B cell (primary cell): ENCODE measurements at regions not wholly inside any gene's neighbourhood (a gene's known extent, or its start where the extent isn't known, plus 50 kb on each side); places are given as distances from the start of the nearest gene placed in this dataset.

Experiments used
- ATAC-seq: fragments of 200-7000 bp; cut with Tn5 transposase; one replicate; pipeline ENCODE4 v1.10.0; 2021; ENCODE audit warnings: low read depth, mild to moderate bottlenecking, moderate number of reproducible peaks, moderate library complexity
- CTCF ChIA-PET: fragments of 350-600 bp; sonication (Branson Sonifier 250); formaldehyde crosslinking; loops from one replicate; lab custom pipeline; 2021; ENCODE audit warnings: antibody characterized with exemption, inconsistent platforms; lab: Charles Lee
- POLR2A ChIA-PET: fragments of 350-600 bp; sonication (Branson Sonifier 250); formaldehyde crosslinking; loops from one replicate; lab custom pipeline; 2021; ENCODE audit warnings: antibody characterized with exemption; lab: Charles Lee
- DNase-seq: peaks from one replicate; pipeline ENCODE4 v3.0.0; 2013
- H2AFZ ChIP-seq: 2 replicates; pipeline ENCODE4 v1.6.1; 2012; ENCODE audit warnings: mild to moderate bottlenecking, low read depth, low read length; ENCODE audit not compliant: insufficient read depth, poor library complexity, severe bottlenecking
- H3K27ac ChIP-seq, 2 donors: 1 replicate in 1 of 2; 2 replicates in 1 of 2; pipeline ENCODE4 v1.5.1; 2012 to 2013; ENCODE audit warnings: low read length in 2 of 2, mild to moderate bottlenecking in 2 of 2, moderate library complexity in 1 of 2
- H3K27me3 ChIP-seq, 4 experiments: fragments of 200-600 bp in 1 of 4; sonication (generic) in 1 of 4; replicated peaks in 1 of 4; 1 replicate in 2 of 4; 2 replicates in 2 of 4; pipeline versions ENCODE4 v1.6.1 to v1.7.0; 2013 to 2016; ENCODE audit warnings: low read length in 3 of 4, mild to moderate bottlenecking in 2 of 4, mixed read lengths in 1 of 4, moderate library complexity in 1 of 4; ENCODE audit not compliant: insufficient read depth in 4 of 4, control insufficient read depth in 3 of 4; ENCODE audit errors: control extremely low read depth in 1 of 4
- H3K36me3 ChIP-seq, 2 experiments: replicated peaks in 1 of 2; 1 replicate in 1 of 2; 2 replicates in 1 of 2; pipeline versions ENCODE4 v1.6.1 to v1.7.1; 2013; ENCODE audit warnings: low read length in 1 of 2; ENCODE audit not compliant: insufficient read depth in 2 of 2, control insufficient read depth in 1 of 2; ENCODE audit errors: control extremely low read depth in 1 of 2, extremely low read depth in 1 of 2
- H3K4me1 ChIP-seq, 2 donors: fragments of 200-600 bp in 1 of 2; sonication (generic) in 1 of 2; 1 replicate in 1 of 2; 2 replicates in 1 of 2; pipeline versions ENCODE4 v1.5.1 to v1.6.1; 2013 to 2017; ENCODE audit warnings: low read length in 2 of 2; ENCODE audit not compliant: control insufficient read depth in 2 of 2, insufficient read depth in 2 of 2
- H3K4me2 ChIP-seq: replicated peaks from 2 replicates; pipeline ENCODE3; 2012; ENCODE audit warnings: mild to moderate bottlenecking, low read depth, low read length; ENCODE audit not compliant: poor library complexity, severe bottlenecking
- H3K4me3 ChIP-seq, 5 experiments: fragments of 200-600 bp in 1 of 5; sonication (generic) in 1 of 5; 1 replicate in 3 of 5; 2 replicates in 2 of 5; pipeline versions ENCODE4 v1.5.1 to v1.7.0; 2011 to 2016; ENCODE audit warnings: low read length in 4 of 5, mild to moderate bottlenecking in 4 of 5, low read depth in 2 of 5, control low read depth in 1 of 5, moderate library complexity in 1 of 5; ENCODE audit not compliant: insufficient read depth in 1 of 5; ENCODE audit errors: control extremely low read depth in 1 of 5, extremely low read depth in 1 of 5
- H3K79me2 ChIP-seq: fragments of 200-600 bp; sonication (generic); one replicate; pipeline ENCODE4 v1.6.0; 2016; ENCODE audit warnings: low read length; ENCODE audit not compliant: control insufficient read depth, insufficient read depth
- H3K9ac ChIP-seq: fragments of 200-600 bp; sonication (generic); 2 replicates; pipeline ENCODE4 v1.6.1; 2017; ENCODE audit warnings: mild to moderate bottlenecking, low read length, moderate library complexity
- H3K9me3 ChIP-seq, 3 donors: one replicate each; pipeline versions ENCODE4 v1.6.1 to v1.7.1; 2013; ENCODE audit warnings: low read length in 2 of 3; ENCODE audit not compliant: control insufficient read depth in 2 of 3, insufficient read depth in 1 of 3; ENCODE audit errors: control extremely low read depth in 1 of 3
- H4K20me1 ChIP-seq: 2 replicates; pipeline ENCODE4 v1.6.0; 2012; ENCODE audit warnings: mild to moderate bottlenecking, low read length; ENCODE audit not compliant: insufficient read depth, control insufficient read depth, poor library complexity, severe bottlenecking
- H3K27ac Mint-ChIP-seq: one replicate; pipeline ENCODE4 v1.8.0; 2021; ENCODE audit warnings: mixed read lengths
- H3K27me3 Mint-ChIP-seq: one replicate; pipeline ENCODE4 v1.8.0; 2021; ENCODE audit warnings: mixed read lengths
- H3K4me1 Mint-ChIP-seq: one replicate; pipeline ENCODE4 v1.8.0; 2021; ENCODE audit warnings: mixed read lengths
- H3K4me3 Mint-ChIP-seq: one replicate; pipeline ENCODE4 v1.8.0; 2021; ENCODE audit warnings: mixed read lengths
- H3K9me3 Mint-ChIP-seq: one replicate; pipeline ENCODE4 v1.8.0; 2022; ENCODE audit warnings: mixed read lengths; ENCODE audit not compliant: insufficient read depth
- CTCF ChIP-seq: fragments of 200-600 bp; IDR thresholded peaks from one replicate; pipeline ENCODE4 v1.8.0; 2022; ENCODE audit warnings: antibody characterized with exemption, mild to moderate bottlenecking
- EZH2 ChIP-seq: IDR thresholded peaks from 2 replicates; pipeline ENCODE4 v1.6.1; 2012; ENCODE audit warnings: borderline replicate concordance, low read depth, mild to moderate bottlenecking, moderate library complexity, low read length; ENCODE audit not compliant: insufficient read depth, poor library complexity, severe bottlenecking
- WGBS: methylation state at CpG from one replicate; pipeline ENCODE4 v1.1.5; 2013; ENCODE audit warnings: missing lambda C conversion rate; ENCODE audit not compliant: insufficient coverage; 5-methylcytosine and 5-hydroxymethylcytosine counted together
- intact Hi-C: fragments of 100-400 bp; cut with micrococcal nuclease; formaldehyde crosslinking; loops from one replicate; pipeline ENCODE4 v1.10.0; 2022

GRCh38 chr3:105101603-105102002 is 265.1 kb upstream of the ALCAM start:
- no CpG with 5 or more reads among the region's 2 CpGs for WGBS
- H3K4me1 Mint-ChIP-seq: no peaks in the 10 kb centered on the region
- no peak overlapping the region for H3K4me3 Mint-ChIP-seq
- DNase-seq: no peak
- no peak overlapping the region for H3K27ac Mint-ChIP-seq
- H3K9me3 ChIP-seq: no peaks in the 10 kb centered on the region
- H3K27me3 ChIP-seq: no peaks in the 10 kb centered on the region
- H3K27ac ChIP-seq: no peak overlapping the region
- TF ChIP-seq CTCF (no peak), EZH2 (no peak)
- ATAC-seq: no peak
- no peaks in the 10 kb centered on the region for H3K4me1 ChIP-seq
- no peak overlapping the region for H2AFZ ChIP-seq
- ChIA-PET POLR2A (no interaction called here), CTCF (no interaction called here)
- no peak overlapping the region for H3K4me3 ChIP-seq
- H3K36me3 ChIP-seq: no peaks in the 10 kb centered on the region
- H3K9ac ChIP-seq: no peak overlapping the region
- H4K20me1 ChIP-seq: no peaks in the 10 kb centered on the region
- no peaks in the 10 kb centered on the region for H3K9me3 Mint-ChIP-seq
- no peak overlapping the region for H3K4me2 ChIP-seq
- no peaks in the 10 kb centered on the region for H3K79me2 ChIP-seq
- intact Hi-C loops: no loop called here
- no peaks in the 10 kb centered on the region for H3K27me3 Mint-ChIP-seq

- no peak for ATAC-seq
- Histone ChIP-seq H3K9me3 (no peaks in the 10 kb centered on the region), H3K27ac (no peak overlapping the region), H3K4me2 (no peak overlapping the region), H3K4me3 (no peak overlapping the region), H3K9ac (no peak overlapping the region), H4K20me1 (no peaks in the 10 kb centered on the region), H3K36me3 (no peaks in the 10 kb centered on the region), H2AFZ (no peak overlapping the region), H3K79me2 (no peaks in the 10 kb centered on the region), H3K27me3 (no peaks in the 10 kb centered on the region), H3K4me1 (no peaks in the 10 kb centered on the region)
- H3K9me3 Mint-ChIP-seq: no peaks in the 10 kb centered on the region
- POLR2A ChIA-PET: no interaction called here
- H3K27me3 Mint-ChIP-seq: peaks cover 3% of the 10 kb centered on the region
- no peak overlapping the region for H3K4me3 Mint-ChIP-seq
- DNase-seq: no peak
- WGBS: no CpG with 5 or more reads among the region's 2 CpGs
- H3K4me1 Mint-ChIP-seq: no peaks in the 10 kb centered on the region
- intact Hi-C loops: no loop called here
- TF ChIP-seq CTCF: no peak
- TF ChIP-seq EZH2: no peak
- CTCF ChIA-PET: no interaction called here
- no peak overlapping the region for H3K27ac Mint-ChIP-seq
These were observed 263.6 kb upstream of the ALCAM start for GRCh38 chr3:105103139-105103538.
